ENCODE measurements at regions not wholly inside any gene's neighbourhood (a gene's known extent, or its start where the extent isn't known, plus 50 kb on each side); places are given as distances from the start of the nearest gene placed in this dataset.

GRCh38 chr5:67643536-67643935 lies 446.9 kb upstream of the CD180 start:
- Histone ChIP-seq H3K9me3 (replicated peaks; ENCODE audit: control insufficient read depth, insufficient read depth, low read length) (no peaks in the 10 kb centered on the region), H3K9me1 (replicated peaks; ENCODE audit: control insufficient read depth, extremely low read depth, insufficient read depth, low read length) (no peaks in the 10 kb centered on the region), H3K9ac (replicated peaks; ENCODE audit: extremely low read depth, insufficient read depth, low read length) (no peak overlapping the region), H3K27me3 (ENCODE audit: control insufficient read depth in 2 of 2, insufficient read depth in 2 of 2, low read length in 2 of 2) (no peaks in the 10 kb centered on the region), H2AFZ (ENCODE audit: low read depth, low read length) (no peak overlapping the region), H3K27ac (ENCODE audit: insufficient read depth, low read depth, low read length) (no peak overlapping the region), H3K4me3 (replicated peaks in 1 of 3; ENCODE audit: insufficient read depth in 1 of 3, low read depth in 1 of 3, low read length in 3 of 3) (no peak overlapping the region), H3K79me2 (ENCODE audit: control insufficient read depth, insufficient read depth, low read length) (no peaks in the 10 kb centered on the region), H4K20me1 (replicated peaks; ENCODE audit: control insufficient read depth, extremely low read depth, insufficient read depth, low read length) (no peaks in the 10 kb centered on the region), H3K4me1 (ENCODE audit: control insufficient read depth, extremely low read depth, insufficient read depth, low read length) (no peaks in the 10 kb centered on the region), H3K36me3 (ENCODE audit: control insufficient read depth in 2 of 2, extremely low read depth in 1 of 2, insufficient read depth in 2 of 2, low read length in 2 of 2) (no peaks in the 10 kb centered on the region), H3K4me2 (ENCODE audit: insufficient read depth, low read length) (no peak overlapping the region)
- no TSS peak for BruUV-seq (replicated peaks)
- dilution Hi-C loops (cut with MboI; ENCODE audit: extremely low pct_ligation_motif_present, low sequenced_read_pairs) = no loop called here
- TF ChIP-seq GATA2 (IDR thresholded peaks at IDR 0.05; ENCODE audit: insufficient read depth, insufficient read length, low read depth, low read length) = no peak
- no peak for FAIRE-seq
- POLR2A ChIA-PET = no interaction called here
- intact Hi-C loops (cut with micrococcal nuclease) = no loop called here
- DNase-seq (ENCODE audit: low read depth, low spot score) = no peak
- CTCF ChIA-PET = interaction anchor here (1.0 kb wide), 1 partner anchor 9 kb away, joined by 5 read pairs; no protein-coding TSS in a partner anchor

- no peaks in the 10 kb centered on the region for H4K20me1 ChIP-seq (replicated peaks; ENCODE audit: control insufficient read depth, extremely low read depth, insufficient read depth, low read length)
- ChIA-PET CTCF (interaction anchor here (0.9 kb wide), 1 partner anchor 11 kb away, joined by 3 read pairs; no protein-coding TSS in a partner anchor), POLR2A (no interaction called here)
- H3K4me1 ChIP-seq (ENCODE audit: control insufficient read depth, extremely low read depth, insufficient read depth, low read length) = no peaks in the 10 kb centered on the region
- intact Hi-C loops (cut with micrococcal nuclease) = no loop called here
- no peaks in the 10 kb centered on the region for H3K36me3 ChIP-seq (ENCODE audit: control insufficient read depth in 2 of 2, extremely low read depth in 1 of 2, insufficient read depth in 2 of 2, low read length in 2 of 2)
- TF ChIP-seq MAX (IDR thresholded peaks at IDR 0.05; ENCODE audit: insufficient read depth, insufficient read length) = no peak
- TF ChIP-seq EZH2 (IDR thresholded peaks at IDR 0.05; ENCODE audit: borderline replicate concordance, low read depth, low read length, severe bottlenecking) = no peak
- no peak for DNase-seq (ENCODE audit: low read depth, low spot score)
- dilution Hi-C loops (cut with MboI; ENCODE audit: extremely low pct_ligation_motif_present, low sequenced_read_pairs) = no loop called here
- no peak overlapping the region for H3K4me2 ChIP-seq (ENCODE audit: insufficient read depth, low read length)
- H3K4me3 ChIP-seq (replicated peaks in 1 of 3; ENCODE audit: insufficient read depth in 1 of 3, low read depth in 1 of 3, low read length in 3 of 3) = no peak overlapping the region
- no peak overlapping the region for H3K9ac ChIP-seq (replicated peaks; ENCODE audit: extremely low read depth, insufficient read depth, low read length)
- no peaks in the 10 kb centered on the region for H3K79me2 ChIP-seq (ENCODE audit: control insufficient read depth, insufficient read depth, low read length)
- H2AFZ ChIP-seq (ENCODE audit: low read depth, low read length) = no peak overlapping the region
- H3K27me3 ChIP-seq (ENCODE audit: control insufficient read depth in 2 of 2, insufficient read depth in 2 of 2, low read length in 2 of 2) = peaks cover 0 to 1% of the 10 kb centered on the region in 2 experiments
- H3K27ac ChIP-seq (ENCODE audit: insufficient read depth, low read depth, low read length) = no peak overlapping the region
- BruUV-seq (replicated peaks) = no TSS peak
- H3K9me3 ChIP-seq (replicated peaks; ENCODE audit: control insufficient read depth, insufficient read depth, low read length) = no peaks in the 10 kb centered on the region
- FAIRE-seq = no peak
- H3K9me1 ChIP-seq (replicated peaks; ENCODE audit: control insufficient read depth, extremely low read depth, insufficient read depth, low read length) = no peaks in the 10 kb centered on the region
These were observed 443.4 kb upstream of the CD180 start for GRCh38 chr5:67639976-67640375.

Measured in endothelial cell of umbilical vein (primary cell).